ENCODE measurements at regions not wholly inside any gene's neighbourhood (a gene's known extent, or its start where the extent isn't known, plus 50 kb on each side); places are given as distances from the start of the nearest gene placed in this dataset.
"Not testable (repeated sequence)": the region's sequence is repeated elsewhere in the genome, so short reads cannot be mapped to it uniquely, and the experiment has no call there.

- H3K4me1 ChIP-seq (ENCODE audit: insufficient read depth, low read length); H3K27ac ChIP-seq (ENCODE audit: extremely low read length, insufficient read depth, low read length); in situ Hi-C loops (cut with HindIII; ENCODE audit: extremely low pct_ligation_motif_present, low pct_unique_long_range_greater_than_20kb); H4K20me1 ChIP-seq (ENCODE audit: insufficient read depth, low read length); DNase-seq (ENCODE audit: low spot score); H3K9ac ChIP-seq (ENCODE audit: insufficient read depth, low read depth, low read length); BruUV-seq (replicated peaks); POLR2A ChIA-PET; H3K79me2 ChIP-seq (ENCODE audit: insufficient read depth, low read length); H2AFZ ChIP-seq (ENCODE audit: low read length); H3K36me3 ChIP-seq (replicated peaks in 1 of 2; ENCODE audit: control insufficient read depth in 1 of 2, insufficient read depth in 2 of 2, low read length in 2 of 2); H3K4me2 ChIP-seq (ENCODE audit: low read depth, low read length); ATAC-seq; FAIRE-seq; intact Hi-C loops (cut with micrococcal nuclease; ENCODE audit: unreplicated experiment); CTCF ChIA-PET (ENCODE audit: low intra/inter-chr PET ratio, low total read pairs); H3K4me3 ChIP-seq (replicated peaks in 1 of 3; ENCODE audit: insufficient read depth in 1 of 3, low read depth in 2 of 3, low read length in 3 of 3); H3K27me3 ChIP-seq (ENCODE audit: control insufficient read depth in 1 of 2, insufficient read depth in 2 of 2, low read length in 2 of 2): not testable (repeated sequence)
- WGBS (ENCODE audit: low lambda C conversion rate): 0% methylated on average over 3 of the region's 3 CpGs
- H3K9me3 ChIP-seq (ENCODE audit: low read length): peaks cover 23% of the 10 kb centered on the region
Observed at GRCh38 chr2:40025276-40025675, 246.2 kb upstream of the THUMPD2 start.

DNA sequence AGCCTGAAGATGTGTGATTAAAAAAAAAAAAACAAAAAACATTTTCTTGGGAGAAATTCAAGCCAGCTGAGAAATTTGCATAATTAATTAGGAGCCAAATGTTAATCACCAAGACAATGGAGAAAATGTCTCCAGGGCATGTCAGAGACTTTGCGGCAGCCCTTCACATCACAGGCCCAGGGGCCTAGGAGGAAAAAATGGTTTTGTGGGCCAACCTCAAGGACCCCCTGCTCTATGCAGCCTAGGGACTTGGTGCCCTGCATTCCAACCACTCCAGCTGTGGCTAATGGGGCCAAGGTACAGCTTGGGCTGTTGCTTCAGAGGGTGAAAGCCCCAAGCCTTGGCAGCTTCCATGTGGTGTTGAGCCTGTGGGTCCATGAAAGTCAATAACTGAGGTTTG is 241.9 kb upstream of the THUMPD2 start:
- WGBS (ENCODE audit: low lambda C conversion rate): 83% methylated on average over 1 of the region's 1 CpG
- no TSS peak for BruUV-seq (replicated peaks)
- Histone ChIP-seq H3K79me2 (ENCODE audit: insufficient read depth, low read length) (no peaks in the 10 kb centered on the region), H3K27ac (ENCODE audit: extremely low read length, insufficient read depth, low read length) (no peak overlapping the region), H4K20me1 (ENCODE audit: insufficient read depth, low read length) (no peaks in the 10 kb centered on the region), H3K4me1 (ENCODE audit: insufficient read depth, low read length) (no peaks in the 10 kb centered on the region), H3K9me3 (ENCODE audit: low read length) (peaks cover 29% of the 10 kb centered on the region), H3K9ac (ENCODE audit: insufficient read depth, low read depth, low read length) (no peak overlapping the region), H2AFZ (ENCODE audit: low read length) (no peak overlapping the region), H3K4me2 (ENCODE audit: low read depth, low read length) (no peak overlapping the region), H3K27me3 (ENCODE audit: control insufficient read depth in 1 of 2, insufficient read depth in 2 of 2, low read length in 2 of 2) (no peaks in the 10 kb centered on the region), H3K4me3 (replicated peaks in 1 of 3; ENCODE audit: insufficient read depth in 1 of 3, low read depth in 2 of 3, low read length in 3 of 3) (no peak overlapping the region), H3K36me3 (replicated peaks in 1 of 2; ENCODE audit: control insufficient read depth in 1 of 2, insufficient read depth in 2 of 2, low read length in 2 of 2) (no peaks in the 10 kb centered on the region)
- ATAC-seq (no peak), DNase-seq (ENCODE audit: low spot score) (no peak), FAIRE-seq (no peak)
- in situ Hi-C loops (cut with HindIII; ENCODE audit: extremely low pct_ligation_motif_present, low pct_unique_long_range_greater_than_20kb) (no loop called here), intact Hi-C loops (cut with micrococcal nuclease; ENCODE audit: unreplicated experiment) (no loop called here)
- ChIA-PET POLR2A (no interaction called here), CTCF (ENCODE audit: low intra/inter-chr PET ratio, low total read pairs) (no interaction called here)
- no peak for TF ChIP-seq ZNF607 (CRISPR knock-in tag; IDR thresholded peaks at IDR 0.05; ENCODE audit: borderline replicate concordance)
- TF ChIP-seq ELF4 (CRISPR knock-in tag; IDR thresholded peaks at IDR 0.05; ENCODE audit: borderline replicate concordance): no peak
- TF ChIP-seq ZZZ3 (CRISPR knock-in tag; IDR thresholded peaks at IDR 0.05; ENCODE audit: borderline replicate concordance): no peak
- TF ChIP-seq NR2F6 (IDR thresholded peaks at IDR 0.05): no peak
- no peak for TF ChIP-seq NR2F6 (CRISPR knock-in tag; IDR thresholded peaks at IDR 0.05)
- no peak for TF ChIP-seq ZMYM3 (CRISPR knock-in tag; IDR thresholded peaks at IDR 0.05)
- no peak for TF ChIP-seq HMG20B (CRISPR knock-in tag; conservative IDR thresholded peaks at IDR 0.05)
- TF ChIP-seq ZNF3 (CRISPR knock-in tag; IDR thresholded peaks at IDR 0.05): no peak
- TF ChIP-seq, protein P1, sequence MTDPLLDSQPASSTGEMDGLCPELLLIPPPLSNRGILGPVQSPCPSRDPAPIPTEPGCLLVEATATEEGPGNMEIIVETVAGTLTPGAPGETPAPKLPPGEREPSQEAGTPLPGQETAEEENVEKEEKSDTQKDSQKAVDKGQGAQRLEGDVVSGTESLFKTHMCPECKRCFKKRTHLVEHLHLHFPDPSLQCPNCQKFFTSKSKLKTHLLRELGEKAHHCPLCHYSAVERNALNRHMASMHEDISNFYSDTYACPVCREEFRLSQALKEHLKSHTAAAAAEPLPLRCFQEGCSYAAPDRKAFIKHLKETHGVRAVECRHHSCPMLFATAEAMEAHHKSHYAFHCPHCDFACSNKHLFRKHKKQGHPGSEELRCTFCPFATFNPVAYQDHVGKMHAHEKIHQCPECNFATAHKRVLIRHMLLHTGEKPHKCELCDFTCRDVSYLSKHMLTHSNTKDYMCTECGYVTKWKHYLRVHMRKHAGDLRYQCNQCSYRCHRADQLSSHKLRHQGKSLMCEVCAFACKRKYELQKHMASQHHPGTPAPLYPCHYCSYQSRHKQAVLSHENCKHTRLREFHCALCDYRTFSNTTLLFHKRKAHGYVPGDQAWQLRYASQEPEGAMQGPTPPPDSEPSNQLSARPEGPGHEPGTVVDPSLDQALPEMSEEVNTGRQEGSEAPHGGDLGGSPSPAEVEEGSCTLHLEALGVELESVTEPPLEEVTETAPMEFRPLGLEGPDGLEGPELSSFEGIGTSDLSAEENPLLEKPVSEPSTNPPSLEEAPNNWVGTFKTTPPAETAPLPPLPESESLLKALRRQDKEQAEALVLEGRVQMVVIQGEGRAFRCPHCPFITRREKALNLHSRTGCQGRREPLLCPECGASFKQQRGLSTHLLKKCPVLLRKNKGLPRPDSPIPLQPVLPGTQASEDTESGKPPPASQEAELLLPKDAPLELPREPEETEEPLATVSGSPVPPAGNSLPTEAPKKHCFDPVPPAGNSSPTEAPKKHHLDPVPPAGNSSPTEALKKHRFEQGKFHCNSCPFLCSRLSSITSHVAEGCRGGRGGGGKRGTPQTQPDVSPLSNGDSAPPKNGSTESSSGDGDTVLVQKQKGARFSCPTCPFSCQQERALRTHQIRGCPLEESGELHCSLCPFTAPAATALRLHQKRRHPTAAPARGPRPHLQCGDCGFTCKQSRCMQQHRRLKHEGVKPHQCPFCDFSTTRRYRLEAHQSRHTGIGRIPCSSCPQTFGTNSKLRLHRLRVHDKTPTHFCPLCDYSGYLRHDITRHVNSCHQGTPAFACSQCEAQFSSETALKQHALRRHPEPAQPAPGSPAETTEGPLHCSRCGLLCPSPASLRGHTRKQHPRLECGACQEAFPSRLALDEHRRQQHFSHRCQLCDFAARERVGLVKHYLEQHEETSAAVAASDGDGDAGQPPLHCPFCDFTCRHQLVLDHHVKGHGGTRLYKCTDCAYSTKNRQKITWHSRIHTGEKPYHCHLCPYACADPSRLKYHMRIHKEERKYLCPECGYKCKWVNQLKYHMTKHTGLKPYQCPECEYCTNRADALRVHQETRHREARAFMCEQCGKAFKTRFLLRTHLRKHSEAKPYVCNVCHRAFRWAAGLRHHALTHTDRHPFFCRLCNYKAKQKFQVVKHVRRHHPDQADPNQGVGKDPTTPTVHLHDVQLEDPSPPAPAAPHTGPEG (CRISPR knock-in tag; IDR thresholded peaks at IDR 0.05): no peak
- no peak for TF ChIP-seq DPF2 (CRISPR knock-in tag; IDR thresholded peaks at IDR 0.05; ENCODE audit: borderline replicate concordance, low read depth)
- no peak for TF ChIP-seq MIER2 (CRISPR knock-in tag; IDR thresholded peaks at IDR 0.05)
- TF ChIP-seq SRY (CRISPR knock-in tag; IDR thresholded peaks at IDR 0.05): no peak
- TF ChIP-seq, protein P2, sequence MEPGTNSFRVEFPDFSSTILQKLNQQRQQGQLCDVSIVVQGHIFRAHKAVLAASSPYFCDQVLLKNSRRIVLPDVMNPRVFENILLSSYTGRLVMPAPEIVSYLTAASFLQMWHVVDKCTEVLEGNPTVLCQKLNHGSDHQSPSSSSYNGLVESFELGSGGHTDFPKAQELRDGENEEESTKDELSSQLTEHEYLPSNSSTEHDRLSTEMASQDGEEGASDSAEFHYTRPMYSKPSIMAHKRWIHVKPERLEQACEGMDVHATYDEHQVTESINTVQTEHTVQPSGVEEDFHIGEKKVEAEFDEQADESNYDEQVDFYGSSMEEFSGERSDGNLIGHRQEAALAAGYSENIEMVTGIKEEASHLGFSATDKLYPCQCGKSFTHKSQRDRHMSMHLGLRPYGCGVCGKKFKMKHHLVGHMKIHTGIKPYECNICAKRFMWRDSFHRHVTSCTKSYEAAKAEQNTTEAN (CRISPR knock-in tag; conservative IDR thresholded peaks at IDR 0.05): no peak
- no peak for TF ChIP-seq ZNF138 (CRISPR knock-in tag; IDR thresholded peaks at IDR 0.05; ENCODE audit: low read depth)

Data from HepG2 (cell line).